Endothelial cell of umbilical vein (primary cell): ENCODE measurements at regions not wholly inside any gene's neighbourhood (a gene's known extent, or its start where the extent isn't known, plus 50 kb on each side); places are given as distances from the start of the nearest gene placed in this dataset.

Source experiments
- BruUV-seq: library from RNA; stranded (reverse); fragments of 400-500 nt; replicated peaks from 2 replicates; lab custom pipeline; 2021; lab: Mats Ljungman, UMichigan
- CTCF ChIA-PET: fragments of 300-600, 350-600 bp; sonication (Branson Sonifier 250); formaldehyde crosslinking; loops from one replicate; lab custom pipeline; 2021; ENCODE audit warnings: antibody characterized with exemption, inconsistent platforms; lab: Charles Lee
- POLR2A ChIA-PET: fragments of 300-600, 350-600 bp; sonication (Branson Sonifier 250); formaldehyde crosslinking; loops from one replicate; lab custom pipeline; 2021; ENCODE audit warnings: antibody characterized with exemption, inconsistent platforms; lab: Charles Lee
- DNase-seq: peaks from one replicate; pipeline ENCODE4 v3.0.0-alpha.2; 2011; ENCODE audit warnings: low read depth, low spot score
- FAIRE-seq: peaks from 2 replicates; lab custom pipeline; 2011; peaks lifted over from hg19 to GRCh38; lab: Jason Lieb, UNC
- H2AFZ ChIP-seq: 2 replicates; pipeline ENCODE4 v1.6.0; 2012; ENCODE audit warnings: low read depth, low read length, control low read depth, inconsistent platforms
- H3K27ac ChIP-seq: 2 replicates; pipeline ENCODE4 v1.5.1; 2011; ENCODE audit warnings: low read depth, mild to moderate bottlenecking, control low read depth, low read length, moderate library complexity; ENCODE audit not compliant: insufficient read depth
- H3K27me3 ChIP-seq, 2 experiments: 2 replicates each; pipeline versions ENCODE4 v1.6.0 to v1.6.1; 2011; ENCODE audit warnings: low read length in 2 of 2, mixed read lengths in 1 of 2; ENCODE audit not compliant: control insufficient read depth in 2 of 2, insufficient read depth in 2 of 2
- H3K36me3 ChIP-seq, 2 experiments: 2 replicates in 1 of 2; 3 replicates in 1 of 2; pipeline ENCODE4 v1.5.1; 2011; ENCODE audit warnings: low read length in 2 of 2, mild to moderate bottlenecking in 1 of 2, moderate library complexity in 1 of 2; ENCODE audit not compliant: control insufficient read depth in 2 of 2, insufficient read depth in 2 of 2; ENCODE audit errors: extremely low read depth in 1 of 2
- H3K4me1 ChIP-seq: 3 replicates; pipeline ENCODE4 v1.5.1; 2011; ENCODE audit warnings: mild to moderate bottlenecking, low read length; ENCODE audit not compliant: control insufficient read depth, insufficient read depth; ENCODE audit errors: extremely low read depth
- H3K4me2 ChIP-seq: 2 replicates; pipeline ENCODE4 v1.6.1; 2011; ENCODE audit warnings: low read length, control low read depth, mixed read lengths; ENCODE audit not compliant: insufficient read depth
- H3K4me3 ChIP-seq, 3 experiments: fragments of 200-600 bp in 1 of 3; sonication (generic), shearing (Covaris generic) in 1 of 3; replicated peaks in 1 of 3; 2 replicates each; pipeline ENCODE4 v1.5.1; 2011 to 2016; ENCODE audit warnings: control low read depth in 3 of 3, low read length in 3 of 3, mild to moderate bottlenecking in 2 of 3, inconsistent platforms in 1 of 3, low read depth in 1 of 3, moderate library complexity in 1 of 3; ENCODE audit not compliant: insufficient read depth in 1 of 3
- H3K79me2 ChIP-seq: 2 replicates; pipeline ENCODE4 v1.6.0; 2012; ENCODE audit warnings: low read length, inconsistent platforms; ENCODE audit not compliant: control insufficient read depth, insufficient read depth
- H3K9ac ChIP-seq: replicated peaks from 2 replicates; pipeline ENCODE3; 2011; ENCODE audit warnings: low read length, control low read depth; ENCODE audit not compliant: insufficient read depth; ENCODE audit errors: extremely low read depth
- H3K9me1 ChIP-seq: replicated peaks from 3 replicates; pipeline ENCODE4 v1.6.0; 2011; ENCODE audit warnings: mild to moderate bottlenecking, low read length; ENCODE audit not compliant: control insufficient read depth, insufficient read depth; ENCODE audit errors: extremely low read depth
- H3K9me3 ChIP-seq: replicated peaks from 2 replicates; pipeline ENCODE4 v1.5.1; 2012; ENCODE audit warnings: low read length, inconsistent platforms; ENCODE audit not compliant: control insufficient read depth, insufficient read depth
- H4K20me1 ChIP-seq: replicated peaks from 2 replicates; pipeline ENCODE3; 2011; ENCODE audit warnings: mild to moderate bottlenecking, low read length; ENCODE audit not compliant: control insufficient read depth, insufficient read depth; ENCODE audit errors: extremely low read depth
- EZH2 ChIP-seq: IDR thresholded peaks from 2 replicates; pipeline ENCODE4 v1.6.1; 2012; ENCODE audit warnings: borderline replicate concordance, low read depth, mild to moderate bottlenecking, moderate library complexity, low read length, inconsistent platforms; ENCODE audit not compliant: severe bottlenecking
- FOS ChIP-seq: IDR thresholded peaks from 2 replicates; pipeline ENCODE4 v1.6.1; 2011; ENCODE audit warnings: mild to moderate bottlenecking, low read length, moderate library complexity, borderline replicate concordance; ENCODE audit not compliant: insufficient read depth
- GATA2 ChIP-seq: IDR thresholded peaks from 2 replicates; pipeline ENCODE4 v1.7.0; 2011; ENCODE audit warnings: low read depth, mild to moderate bottlenecking, moderate library complexity, mixed read lengths, low read length; ENCODE audit not compliant: insufficient read length, insufficient read depth
- JUN ChIP-seq: IDR thresholded peaks from 2 replicates; pipeline ENCODE4 v1.6.1; 2011; ENCODE audit warnings: borderline replicate concordance, low read depth; ENCODE audit not compliant: insufficient read length, insufficient read depth
- MYC ChIP-seq: IDR thresholded peaks from one replicate; pipeline ENCODE4 v1.6.1; 2011; ENCODE audit warnings: mild to moderate bottlenecking, low read depth, low read length
- POLR2A ChIP-seq: IDR thresholded peaks from 2 replicates; pipeline ENCODE4 v1.6.1; 2012; ENCODE audit warnings: low read depth, mild to moderate bottlenecking, control low read depth, low read length
- POLR2AphosphoS5 ChIP-seq: IDR thresholded peaks from 2 replicates; pipeline ENCODE4 v1.6.1; 2012; ENCODE audit warnings: low read depth, mild to moderate bottlenecking, control low read depth, low read length, moderate library complexity; ENCODE audit not compliant: insufficient read depth
- dilution Hi-C: fragments of 300-500 bp; cut with MboI; formaldehyde crosslinking; loops from one replicate; pipeline ENCODE4 v1.15.0; 2019; ENCODE audit warnings: low sequenced_read_pairs; ENCODE audit not compliant: extremely low pct_ligation_motif_present
- intact Hi-C: fragments of 100-400 bp; cut with micrococcal nuclease; formaldehyde crosslinking; loops from one replicate; pipeline ENCODE4 v1.10.0; 2022
- TF ChIP-seq, protein P1 (sequence below), 2 donors: IDR thresholded peaks; 1 replicate in 1 of 2; 2 replicates in 1 of 2; pipeline ENCODE4 v1.5.1; 2011; ENCODE audit warnings: low read length in 2 of 2, mild to moderate bottlenecking in 2 of 2, moderate library complexity in 2 of 2, control low read depth in 1 of 2, inconsistent platforms in 1 of 2, low read depth in 1 of 2; ENCODE audit not compliant: insufficient read depth in 1 of 2; ENCODE audit errors: extremely low read depth in 1 of 2
- TF ChIP-seq, protein P2 (sequence below): IDR thresholded peaks from 2 replicates; pipeline ENCODE4 v1.6.1; 2011; ENCODE audit not compliant: insufficient read depth, insufficient read length

DNA sequence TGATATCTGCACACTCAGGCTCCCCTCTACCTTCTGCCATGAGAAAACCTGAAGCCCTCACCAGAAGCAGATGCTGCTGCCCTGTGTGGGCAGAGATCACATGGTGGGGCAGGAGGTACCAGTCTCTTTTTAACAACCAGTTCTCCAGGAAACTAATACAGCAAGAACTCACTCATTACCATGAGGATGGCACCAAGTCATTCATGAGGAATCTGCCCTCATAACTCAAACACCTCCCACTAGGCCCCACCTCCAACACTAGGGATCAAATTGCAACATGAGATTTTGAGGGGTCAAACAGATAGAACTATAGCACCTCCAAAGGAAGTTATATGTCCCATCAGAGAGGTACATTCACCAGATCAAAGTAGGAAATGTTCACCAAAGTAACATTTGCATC lies 136.3 kb upstream of the SHB start:
- no peak overlapping the region for H2AFZ ChIP-seq
- no peak for TF ChIP-seq POLR2AphosphoS5
- TF ChIP-seq MYC, result no peak
- no peak for TF ChIP-seq GATA2
- TF ChIP-seq, protein P1, sequence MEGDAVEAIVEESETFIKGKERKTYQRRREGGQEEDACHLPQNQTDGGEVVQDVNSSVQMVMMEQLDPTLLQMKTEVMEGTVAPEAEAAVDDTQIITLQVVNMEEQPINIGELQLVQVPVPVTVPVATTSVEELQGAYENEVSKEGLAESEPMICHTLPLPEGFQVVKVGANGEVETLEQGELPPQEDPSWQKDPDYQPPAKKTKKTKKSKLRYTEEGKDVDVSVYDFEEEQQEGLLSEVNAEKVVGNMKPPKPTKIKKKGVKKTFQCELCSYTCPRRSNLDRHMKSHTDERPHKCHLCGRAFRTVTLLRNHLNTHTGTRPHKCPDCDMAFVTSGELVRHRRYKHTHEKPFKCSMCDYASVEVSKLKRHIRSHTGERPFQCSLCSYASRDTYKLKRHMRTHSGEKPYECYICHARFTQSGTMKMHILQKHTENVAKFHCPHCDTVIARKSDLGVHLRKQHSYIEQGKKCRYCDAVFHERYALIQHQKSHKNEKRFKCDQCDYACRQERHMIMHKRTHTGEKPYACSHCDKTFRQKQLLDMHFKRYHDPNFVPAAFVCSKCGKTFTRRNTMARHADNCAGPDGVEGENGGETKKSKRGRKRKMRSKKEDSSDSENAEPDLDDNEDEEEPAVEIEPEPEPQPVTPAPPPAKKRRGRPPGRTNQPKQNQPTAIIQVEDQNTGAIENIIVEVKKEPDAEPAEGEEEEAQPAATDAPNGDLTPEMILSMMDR (IDR thresholded peaks at IDR 0.05; ENCODE audit: extremely low read depth in 1 of 2, insufficient read depth in 1 of 2, low read depth in 1 of 2, low read length in 2 of 2), result no peak
- TF ChIP-seq, protein P2, sequence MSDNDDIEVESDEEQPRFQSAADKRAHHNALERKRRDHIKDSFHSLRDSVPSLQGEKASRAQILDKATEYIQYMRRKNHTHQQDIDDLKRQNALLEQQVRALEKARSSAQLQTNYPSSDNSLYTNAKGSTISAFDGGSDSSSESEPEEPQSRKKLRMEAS, result no peak
- TF ChIP-seq EZH2, result no peak
- TF ChIP-seq JUN, result no peak
- TF ChIP-seq FOS, result no peak
- no peak for TF ChIP-seq POLR2A
- dilution Hi-C loops (no loop called here), intact Hi-C loops (no loop called here)
- no peak overlapping the region for H3K4me2 ChIP-seq
- H3K27me3 ChIP-seq, result peaks cover 0 to 2% of the 10 kb centered on the region in 2 experiments
- no peaks in the 10 kb centered on the region for H4K20me1 ChIP-seq
- H3K79me2 ChIP-seq, result no peaks in the 10 kb centered on the region
- no peak overlapping the region for H3K27ac ChIP-seq
- H3K4me3 ChIP-seq, result no peak overlapping the region
- no peaks in the 10 kb centered on the region for H3K9me3 ChIP-seq
- ChIA-PET CTCF (no interaction called here), POLR2A (no interaction called here)
- H3K9ac ChIP-seq, result no peak overlapping the region
- DNase-seq (no peak), FAIRE-seq (no peak)
- H3K36me3 ChIP-seq, result no peaks in the 10 kb centered on the region
- H3K9me1 ChIP-seq, result no peaks in the 10 kb centered on the region
- BruUV-seq, result no TSS peak
- no peaks in the 10 kb centered on the region for H3K4me1 ChIP-seq
